OCI-LY7 (cell line): ENCODE measurements at regions not wholly inside any gene's neighbourhood (a gene's known extent, or its start where the extent isn't known, plus 50 kb on each side); places are given as distances from the start of the nearest gene placed in this dataset.

Source experiments
- EZH2phosphoT487 ChIP-seq: fragments of 200-600 bp; sonication (generic); IDR thresholded peaks from 2 replicates; pipeline ENCODE4 v1.6.1; 2018; ENCODE audit warnings: low read depth, borderline replicate concordance, mild to moderate bottlenecking, mixed run types, antibody characterized with exemption, low read length, moderate library complexity, mixed read lengths
- TF ChIP-seq, protein P1 (sequence below): fragments of 200-600 bp; sonication (generic); conservative IDR thresholded peaks from 2 replicates; pipeline ENCODE4 v1.5.1; 2014; ENCODE audit warnings: mild to moderate bottlenecking, antibody characterized with exemption, low read length, moderate library complexity, mixed read lengths

DNA sequence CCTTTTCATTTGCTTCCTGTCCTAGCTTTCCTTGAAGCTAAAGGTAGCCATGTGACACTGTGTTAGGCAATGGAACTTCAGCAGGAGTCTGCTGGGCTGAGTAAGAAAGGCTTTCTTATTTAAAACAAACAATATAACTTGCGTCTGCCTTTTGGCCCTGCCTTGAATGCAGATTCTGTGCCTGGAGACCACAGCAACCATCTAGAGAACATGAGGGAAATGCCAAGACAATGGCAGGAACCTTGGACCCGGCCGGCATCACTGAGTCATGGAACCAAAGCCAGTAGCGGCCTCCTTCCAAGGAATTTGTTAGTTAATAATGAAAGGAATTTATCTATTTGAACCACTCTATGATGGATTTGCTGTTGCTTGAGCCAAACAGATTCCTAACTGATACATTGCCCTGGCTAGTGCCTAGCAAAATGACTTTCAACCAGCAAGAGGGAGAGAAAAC is 207.5 kb upstream of the EPHA4 start:
- TF ChIP-seq, protein P1, sequence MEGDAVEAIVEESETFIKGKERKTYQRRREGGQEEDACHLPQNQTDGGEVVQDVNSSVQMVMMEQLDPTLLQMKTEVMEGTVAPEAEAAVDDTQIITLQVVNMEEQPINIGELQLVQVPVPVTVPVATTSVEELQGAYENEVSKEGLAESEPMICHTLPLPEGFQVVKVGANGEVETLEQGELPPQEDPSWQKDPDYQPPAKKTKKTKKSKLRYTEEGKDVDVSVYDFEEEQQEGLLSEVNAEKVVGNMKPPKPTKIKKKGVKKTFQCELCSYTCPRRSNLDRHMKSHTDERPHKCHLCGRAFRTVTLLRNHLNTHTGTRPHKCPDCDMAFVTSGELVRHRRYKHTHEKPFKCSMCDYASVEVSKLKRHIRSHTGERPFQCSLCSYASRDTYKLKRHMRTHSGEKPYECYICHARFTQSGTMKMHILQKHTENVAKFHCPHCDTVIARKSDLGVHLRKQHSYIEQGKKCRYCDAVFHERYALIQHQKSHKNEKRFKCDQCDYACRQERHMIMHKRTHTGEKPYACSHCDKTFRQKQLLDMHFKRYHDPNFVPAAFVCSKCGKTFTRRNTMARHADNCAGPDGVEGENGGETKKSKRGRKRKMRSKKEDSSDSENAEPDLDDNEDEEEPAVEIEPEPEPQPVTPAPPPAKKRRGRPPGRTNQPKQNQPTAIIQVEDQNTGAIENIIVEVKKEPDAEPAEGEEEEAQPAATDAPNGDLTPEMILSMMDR, result no peak
- no peak for TF ChIP-seq EZH2phosphoT487
